ENCODE measurements at regions not wholly inside any gene's neighbourhood (a gene's known extent, or its start where the extent isn't known, plus 50 kb on each side); places are given as distances from the start of the nearest gene placed in this dataset.

DNA sequence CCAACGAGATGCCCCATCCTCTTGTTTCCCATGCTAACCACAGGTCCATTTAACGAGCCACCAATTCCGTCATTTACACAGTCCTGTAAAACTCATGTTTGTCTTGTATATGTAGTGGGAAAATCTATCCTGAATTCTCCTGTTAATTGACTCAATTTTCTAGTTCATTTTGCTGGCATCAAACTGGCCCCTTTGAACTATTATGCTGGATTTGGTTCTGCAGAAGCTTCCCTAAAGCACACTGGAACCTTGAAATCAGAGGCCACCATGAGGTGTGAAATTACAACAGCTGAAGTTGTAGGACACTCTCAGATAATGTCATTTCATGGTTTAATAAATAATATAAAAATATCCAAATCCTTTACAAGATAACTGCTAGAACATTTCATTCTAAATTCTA, 129.8 kb upstream of the AKR1E2 start:
- Histone ChIP-seq H3K27me3 (ENCODE audit: control insufficient read depth, insufficient read depth, low read length) (no peaks in the 10 kb centered on the region), H3K4me1 (ENCODE audit: control insufficient read depth, insufficient read depth, low read length) (no peaks in the 10 kb centered on the region), H3K9me3 (ENCODE audit: control insufficient read depth, insufficient read depth, low read depth, low read length) (peaks cover 29% of the 10 kb centered on the region; the same call in 1 of the 2 replicates), H3K27ac (ENCODE audit: low read length) (peak overlapping the region; percentile 68; the same call in 1 of the 2 replicates), H3K4me3 (ENCODE audit: low read depth in 2 of 2, low read length in 2 of 2) (no peak overlapping the region), H3K36me3 (ENCODE audit: control insufficient read depth, insufficient read depth, low read length) (no peaks in the 10 kb centered on the region)
- BruUV-seq (replicated peaks), result no TSS peak
- in situ Hi-C loops (cut with HindIII; ENCODE audit: low pct_unique_long_range_greater_than_20kb, low sequenced_read_pairs), result no loop called here
- ATAC-seq (no peak), DNase-seq (ENCODE audit: low read depth, low spot score) (no peak)
- no peak for TF ChIP-seq SIN3A (IDR thresholded peaks at IDR 0.05; ENCODE audit: borderline replicate concordance, insufficient read depth, low read depth, low read length)
- no peak for TF ChIP-seq TCF7L2 (IDR thresholded peaks at IDR 0.05; ENCODE audit: low read depth, low read length)
- TF ChIP-seq, protein P1, sequence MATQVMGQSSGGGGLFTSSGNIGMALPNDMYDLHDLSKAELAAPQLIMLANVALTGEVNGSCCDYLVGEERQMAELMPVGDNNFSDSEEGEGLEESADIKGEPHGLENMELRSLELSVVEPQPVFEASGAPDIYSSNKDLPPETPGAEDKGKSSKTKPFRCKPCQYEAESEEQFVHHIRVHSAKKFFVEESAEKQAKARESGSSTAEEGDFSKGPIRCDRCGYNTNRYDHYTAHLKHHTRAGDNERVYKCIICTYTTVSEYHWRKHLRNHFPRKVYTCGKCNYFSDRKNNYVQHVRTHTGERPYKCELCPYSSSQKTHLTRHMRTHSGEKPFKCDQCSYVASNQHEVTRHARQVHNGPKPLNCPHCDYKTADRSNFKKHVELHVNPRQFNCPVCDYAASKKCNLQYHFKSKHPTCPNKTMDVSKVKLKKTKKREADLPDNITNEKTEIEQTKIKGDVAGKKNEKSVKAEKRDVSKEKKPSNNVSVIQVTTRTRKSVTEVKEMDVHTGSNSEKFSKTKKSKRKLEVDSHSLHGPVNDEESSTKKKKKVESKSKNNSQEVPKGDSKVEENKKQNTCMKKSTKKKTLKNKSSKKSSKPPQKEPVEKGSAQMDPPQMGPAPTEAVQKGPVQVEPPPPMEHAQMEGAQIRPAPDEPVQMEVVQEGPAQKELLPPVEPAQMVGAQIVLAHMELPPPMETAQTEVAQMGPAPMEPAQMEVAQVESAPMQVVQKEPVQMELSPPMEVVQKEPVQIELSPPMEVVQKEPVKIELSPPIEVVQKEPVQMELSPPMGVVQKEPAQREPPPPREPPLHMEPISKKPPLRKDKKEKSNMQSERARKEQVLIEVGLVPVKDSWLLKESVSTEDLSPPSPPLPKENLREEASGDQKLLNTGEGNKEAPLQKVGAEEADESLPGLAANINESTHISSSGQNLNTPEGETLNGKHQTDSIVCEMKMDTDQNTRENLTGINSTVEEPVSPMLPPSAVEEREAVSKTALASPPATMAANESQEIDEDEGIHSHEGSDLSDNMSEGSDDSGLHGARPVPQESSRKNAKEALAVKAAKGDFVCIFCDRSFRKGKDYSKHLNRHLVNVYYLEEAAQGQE (IDR thresholded peaks at IDR 0.05; ENCODE audit: insufficient read depth in 1 of 2, low read depth in 2 of 2, low read length in 1 of 2), result no peak
- TF ChIP-seq, protein P2, sequence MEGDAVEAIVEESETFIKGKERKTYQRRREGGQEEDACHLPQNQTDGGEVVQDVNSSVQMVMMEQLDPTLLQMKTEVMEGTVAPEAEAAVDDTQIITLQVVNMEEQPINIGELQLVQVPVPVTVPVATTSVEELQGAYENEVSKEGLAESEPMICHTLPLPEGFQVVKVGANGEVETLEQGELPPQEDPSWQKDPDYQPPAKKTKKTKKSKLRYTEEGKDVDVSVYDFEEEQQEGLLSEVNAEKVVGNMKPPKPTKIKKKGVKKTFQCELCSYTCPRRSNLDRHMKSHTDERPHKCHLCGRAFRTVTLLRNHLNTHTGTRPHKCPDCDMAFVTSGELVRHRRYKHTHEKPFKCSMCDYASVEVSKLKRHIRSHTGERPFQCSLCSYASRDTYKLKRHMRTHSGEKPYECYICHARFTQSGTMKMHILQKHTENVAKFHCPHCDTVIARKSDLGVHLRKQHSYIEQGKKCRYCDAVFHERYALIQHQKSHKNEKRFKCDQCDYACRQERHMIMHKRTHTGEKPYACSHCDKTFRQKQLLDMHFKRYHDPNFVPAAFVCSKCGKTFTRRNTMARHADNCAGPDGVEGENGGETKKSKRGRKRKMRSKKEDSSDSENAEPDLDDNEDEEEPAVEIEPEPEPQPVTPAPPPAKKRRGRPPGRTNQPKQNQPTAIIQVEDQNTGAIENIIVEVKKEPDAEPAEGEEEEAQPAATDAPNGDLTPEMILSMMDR (IDR thresholded peaks at IDR 0.05), result no peak
- TF ChIP-seq POLR2AphosphoS5 (IDR thresholded peaks at IDR 0.05; ENCODE audit: low read depth, low read length), result no peak
- ChIA-PET POLR2A (interaction anchor here (0.5 to 0.6 kb wide), 2 partner anchors 339 to 911 kb away, joined by 3 read pairs; partner anchors contain the start of gene KLF6), CTCF (no interaction called here)
- intact Hi-C loops (cut with micrococcal nuclease; ENCODE audit: unreplicated experiment), result no loop called here

DNA sequence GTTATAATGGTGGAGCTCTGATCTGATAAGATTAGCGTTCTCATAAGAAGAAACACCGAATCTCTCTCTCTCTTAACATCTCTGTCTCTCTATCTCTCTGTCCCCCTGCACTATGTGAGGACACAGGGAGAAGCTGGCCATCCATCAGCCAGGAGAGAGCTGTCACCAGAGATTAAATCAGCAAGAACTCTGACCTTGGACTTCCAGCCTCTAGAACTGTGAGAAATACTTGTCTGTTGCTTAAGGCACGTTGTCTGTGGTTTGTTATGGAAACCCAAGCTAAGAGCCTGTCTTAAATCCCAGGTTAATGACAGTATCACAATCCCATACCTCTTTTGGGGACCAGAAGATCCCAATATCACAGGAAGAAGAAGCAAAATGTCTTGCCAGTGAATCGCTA, 132.0 kb upstream of the AKR1E2 start:
- POLR2A ChIA-PET, result no interaction called here
- CTCF ChIA-PET, result no interaction called here
- Histone ChIP-seq H3K27ac (ENCODE audit: low read length) (peak overlapping the region; percentile 71), H3K36me3 (ENCODE audit: control insufficient read depth, insufficient read depth, low read length) (no peaks in the 10 kb centered on the region), H3K9me3 (ENCODE audit: control insufficient read depth, insufficient read depth, low read depth, low read length) (peaks cover 25% of the 10 kb centered on the region; the same call in 1 of the 2 replicates), H3K27me3 (ENCODE audit: control insufficient read depth, insufficient read depth, low read length) (no peaks in the 10 kb centered on the region), H3K4me1 (ENCODE audit: control insufficient read depth, insufficient read depth, low read length) (no peaks in the 10 kb centered on the region), H3K4me3 (ENCODE audit: low read depth in 2 of 2, low read length in 2 of 2) (no peak overlapping the region)
- no TSS peak for BruUV-seq (replicated peaks)
- in situ Hi-C loops (cut with HindIII; ENCODE audit: low pct_unique_long_range_greater_than_20kb, low sequenced_read_pairs) (no loop called here), intact Hi-C loops (cut with micrococcal nuclease; ENCODE audit: unreplicated experiment) (no loop called here)
- no peak for TF ChIP-seq TCF7L2 (IDR thresholded peaks at IDR 0.05; ENCODE audit: low read depth, low read length)
- no peak for TF ChIP-seq POLR2AphosphoS5 (IDR thresholded peaks at IDR 0.05; ENCODE audit: low read depth, low read length)
- TF ChIP-seq SIN3A (IDR thresholded peaks at IDR 0.05; ENCODE audit: borderline replicate concordance, insufficient read depth, low read depth, low read length), result no peak
- TF ChIP-seq, protein P2 (IDR thresholded peaks at IDR 0.05), result no peak
- TF ChIP-seq, protein P1 (IDR thresholded peaks at IDR 0.05; ENCODE audit: insufficient read depth in 1 of 2, low read depth in 2 of 2, low read length in 1 of 2), result no peak
- ATAC-seq (no peak), DNase-seq (ENCODE audit: low read depth, low spot score) (no peak)

Measured in Panc1 (cell line).